HG02943 (cell line): ENCODE measurements at regions not wholly inside any gene's neighbourhood (a gene's known extent, or its start where the extent isn't known, plus 50 kb on each side); places are given as distances from the start of the nearest gene placed in this dataset.

Experiments used
- ATAC-seq: cut with Tn5 transposase; IDR thresholded peaks from one replicate; pipeline ENCODE4 v1.9.1; 2021; ENCODE audit warnings: mild to moderate bottlenecking, low read depth, moderate library complexity; ENCODE audit not compliant: unreplicated experiment

DNA sequence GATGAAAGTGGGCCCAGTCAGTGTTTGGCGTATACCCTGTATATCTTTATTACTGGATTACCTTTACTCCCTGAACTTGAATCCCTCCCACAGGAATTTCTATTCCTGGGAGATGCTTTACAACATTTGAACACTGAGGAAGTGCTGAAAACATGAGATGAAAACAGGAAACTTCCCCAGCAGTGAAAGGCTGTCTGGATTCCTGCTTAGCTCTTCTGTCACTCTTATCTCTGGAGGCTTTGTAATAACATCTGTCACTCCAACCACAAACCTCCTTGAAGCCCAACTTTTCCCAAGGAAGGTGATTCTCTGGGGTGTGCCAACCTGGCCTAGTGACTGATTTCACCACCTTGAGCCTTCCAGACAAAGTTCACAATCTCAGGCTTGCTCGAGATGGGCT is 264.5 kb upstream of the BMP2 start:
- ATAC-seq, result no peak

DNA sequence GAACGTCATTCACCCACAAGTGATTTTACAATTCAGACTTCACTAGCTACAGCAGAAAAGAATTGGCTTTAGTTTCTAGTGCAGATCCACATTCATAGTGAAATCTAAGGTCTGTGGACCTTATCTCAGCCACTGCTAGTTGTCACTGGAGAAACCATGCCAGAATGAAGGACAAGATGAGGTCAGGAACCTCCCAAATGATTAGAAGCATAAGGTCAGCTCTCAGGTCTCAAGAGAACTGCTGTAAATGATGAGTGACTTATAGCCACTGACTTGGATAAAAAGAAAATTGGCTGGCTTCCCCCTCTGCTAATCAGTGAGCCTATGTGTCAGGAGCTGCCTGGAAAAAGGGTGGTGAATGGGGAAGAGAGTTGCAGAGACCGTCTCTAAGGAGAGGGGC is 265.3 kb upstream of the BMP2 start:
- no peak for ATAC-seq

DNA sequence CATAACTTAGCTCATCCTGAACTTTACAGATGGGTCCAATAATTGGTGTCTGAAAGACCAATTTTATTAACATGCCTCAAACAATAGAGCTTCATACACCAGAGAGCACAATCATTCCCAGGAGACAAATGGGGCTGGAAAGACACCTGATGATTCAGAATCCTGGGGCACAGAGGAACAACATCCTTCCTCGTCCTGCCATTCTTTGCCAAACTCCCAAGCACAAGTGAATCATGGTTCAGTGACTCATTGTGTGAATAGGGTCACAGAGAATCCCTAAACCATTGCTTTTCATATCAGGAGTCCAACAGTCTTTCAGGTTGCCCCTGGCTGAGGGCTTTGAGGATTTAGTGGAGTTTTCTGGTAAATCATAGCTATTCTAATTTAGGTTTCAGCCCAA is 266.4 kb upstream of the BMP2 start:
- no peak for ATAC-seq

DNA sequence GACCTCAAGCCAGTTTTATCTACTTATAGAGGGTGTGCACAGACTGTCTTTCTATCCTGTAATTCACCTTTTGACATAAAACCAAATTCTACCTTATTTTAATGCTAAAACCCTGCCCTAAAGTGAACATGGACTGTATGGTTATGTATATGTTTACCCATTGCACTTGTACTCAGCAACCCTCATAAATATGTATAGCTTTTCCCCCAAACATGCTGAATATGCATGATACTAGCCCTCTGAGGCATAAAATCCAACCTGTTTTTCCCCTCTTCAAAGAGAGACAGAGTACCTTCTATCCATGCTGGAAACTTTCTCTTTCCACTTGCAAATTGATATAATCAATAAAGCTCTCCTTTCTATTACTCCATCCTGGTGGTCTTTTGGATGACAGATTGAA is 267.9 kb upstream of the BMP2 start:
- no peak for ATAC-seq

DNA sequence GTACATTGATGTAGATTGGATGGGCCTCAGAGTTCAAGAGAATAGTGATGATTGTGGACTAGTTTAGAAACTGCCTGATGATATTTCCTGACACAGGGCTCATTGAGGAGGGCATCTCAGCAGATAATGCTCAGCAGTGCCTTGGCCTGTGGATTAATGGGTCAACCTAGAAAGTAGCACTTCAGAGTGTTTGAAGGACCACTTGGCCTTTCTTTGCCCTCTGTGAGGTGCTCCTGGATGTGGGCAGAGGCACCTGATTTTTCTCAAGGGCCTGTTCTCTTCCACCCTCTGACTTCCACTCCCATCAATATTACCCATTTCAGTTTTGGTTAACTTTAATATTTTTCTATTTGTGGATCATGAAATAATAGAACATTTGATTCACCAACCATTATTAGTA is 270.6 kb upstream of the BMP2 start:
- ATAC-seq, result no peak

DNA sequence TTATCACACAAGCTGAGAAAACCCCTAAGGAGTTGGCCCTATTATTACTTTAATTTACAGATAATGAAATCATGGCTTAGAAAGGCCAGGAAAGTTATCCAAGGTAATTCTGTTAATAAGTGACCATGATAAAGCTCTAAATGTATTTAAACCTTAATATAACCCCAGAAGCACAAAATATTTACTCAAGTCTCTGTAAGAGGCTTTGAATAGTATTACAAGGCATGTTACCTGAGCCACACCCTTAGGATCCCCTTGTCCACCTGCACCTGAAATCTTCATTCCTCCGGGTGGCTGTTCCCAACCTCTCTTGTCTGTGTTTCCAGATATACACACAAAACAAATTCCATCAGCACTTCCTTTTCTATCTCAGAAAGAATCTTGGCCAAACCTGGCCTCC is 271.6 kb upstream of the BMP2 start:
- no peak for ATAC-seq

DNA sequence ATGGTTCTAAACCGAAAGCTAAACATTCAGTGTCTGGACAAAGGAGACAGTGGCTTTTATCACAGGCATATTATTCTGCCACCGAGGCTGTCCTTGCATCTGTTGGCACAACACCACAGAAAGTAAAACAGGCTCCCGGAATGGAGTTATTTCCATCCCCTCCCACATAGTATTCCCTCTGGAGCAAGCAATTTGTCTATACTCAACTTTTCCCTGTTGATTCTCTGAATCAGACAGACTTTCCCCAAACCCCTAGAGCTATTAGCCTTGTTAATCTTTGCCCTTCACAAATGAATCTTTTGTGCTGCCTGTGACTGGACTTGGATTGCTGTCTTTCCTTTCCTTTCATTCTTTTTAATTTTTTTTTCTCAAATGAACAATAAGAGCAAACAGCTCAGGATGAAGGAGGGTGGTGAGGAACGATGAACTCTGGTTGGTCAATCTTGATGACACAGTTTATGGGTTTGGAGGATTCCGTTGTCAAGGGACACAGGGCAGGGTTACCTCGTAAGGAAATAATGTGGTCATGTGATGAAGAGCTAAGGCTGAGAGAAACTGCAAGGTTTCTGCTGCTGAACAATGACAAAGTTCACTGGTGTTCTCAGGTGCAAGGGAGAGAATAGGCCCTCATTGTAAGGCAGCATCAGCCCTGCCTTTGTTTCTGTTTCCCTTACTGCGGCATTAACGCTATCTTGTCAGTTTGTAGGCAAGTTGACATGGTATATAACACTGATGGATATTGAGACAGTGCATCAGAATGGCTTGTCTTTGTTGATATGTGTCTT is 275.0 kb upstream of the BMP2 start:
- ATAC-seq, result no peak

DNA sequence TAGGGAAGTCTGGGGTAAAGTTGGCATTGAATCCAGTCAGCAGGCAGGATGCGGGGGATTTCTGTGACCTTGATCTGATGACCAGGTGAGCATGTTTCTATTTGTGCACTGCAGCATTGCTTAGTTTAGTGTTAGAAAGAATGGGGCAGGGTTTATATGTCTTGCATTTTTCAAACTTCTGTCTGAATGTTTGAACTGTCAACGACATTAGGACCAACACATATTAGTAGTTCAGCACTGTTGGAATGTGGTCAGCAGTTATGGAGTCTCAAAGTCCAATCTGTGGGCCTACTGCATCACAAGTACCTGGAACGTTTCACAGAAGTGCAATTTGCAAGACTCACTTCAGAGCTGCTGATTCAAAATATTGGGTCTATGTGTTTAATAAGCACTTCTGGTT is 276.6 kb upstream of the BMP2 start:
- no peak for ATAC-seq

DNA sequence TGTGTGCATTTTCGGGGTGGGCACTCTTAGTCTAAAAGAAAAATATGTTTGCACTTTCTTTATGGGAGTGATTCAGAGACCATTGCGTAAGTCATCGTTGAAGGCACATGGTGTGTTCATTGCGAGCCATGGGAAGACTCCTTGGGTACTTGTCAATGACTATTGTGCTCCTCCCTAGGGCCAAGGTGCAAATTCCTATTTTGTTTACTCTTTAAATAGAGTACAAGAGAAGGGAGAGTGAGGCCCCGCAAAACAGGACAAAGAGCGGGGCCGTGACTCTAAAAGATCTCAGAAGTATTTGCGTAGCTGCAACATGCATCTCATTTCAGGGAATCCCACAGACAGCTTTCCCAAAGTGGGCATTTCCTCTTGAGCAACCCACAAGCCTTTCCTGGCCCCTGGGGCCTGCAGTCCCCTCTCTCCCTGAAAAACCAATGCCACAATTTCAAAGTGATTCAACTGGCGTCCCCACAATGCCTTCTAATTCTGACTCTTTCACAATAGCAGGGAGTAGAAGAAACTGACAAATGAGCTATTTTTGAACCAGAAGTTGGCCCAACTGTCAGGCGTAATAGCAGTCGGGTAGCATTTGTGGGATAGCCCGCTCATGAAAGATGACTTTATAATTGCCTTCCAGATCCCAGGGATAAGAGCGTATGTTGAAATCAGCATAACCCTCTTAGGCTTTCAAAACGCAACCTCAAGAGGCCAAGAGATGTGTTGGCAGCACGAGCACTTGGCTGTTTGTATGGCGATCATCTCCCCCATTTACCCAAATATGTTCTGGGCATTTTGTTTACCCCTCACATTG is 277.9 kb upstream of the BMP2 start:
- no peak for ATAC-seq

DNA sequence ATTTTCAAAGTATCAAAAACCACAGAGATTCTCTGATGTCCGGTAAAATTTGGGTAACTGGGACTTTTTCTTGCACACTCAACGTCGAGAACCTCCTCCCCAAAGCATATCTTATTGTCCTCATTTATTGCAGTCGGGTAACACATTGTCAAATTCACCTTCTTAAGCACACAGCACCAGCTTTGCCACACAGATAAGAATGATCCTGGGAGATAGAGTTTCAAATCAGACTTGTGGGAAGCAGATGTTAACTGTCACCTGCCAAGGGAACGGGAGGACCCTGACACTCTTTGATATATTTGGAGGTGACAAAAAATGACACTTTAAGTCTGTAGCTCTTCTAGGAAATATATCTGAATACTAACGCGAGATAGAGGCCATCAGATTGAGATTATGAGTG is 282.1 kb upstream of the BMP2 start:
- no peak for ATAC-seq

DNA sequence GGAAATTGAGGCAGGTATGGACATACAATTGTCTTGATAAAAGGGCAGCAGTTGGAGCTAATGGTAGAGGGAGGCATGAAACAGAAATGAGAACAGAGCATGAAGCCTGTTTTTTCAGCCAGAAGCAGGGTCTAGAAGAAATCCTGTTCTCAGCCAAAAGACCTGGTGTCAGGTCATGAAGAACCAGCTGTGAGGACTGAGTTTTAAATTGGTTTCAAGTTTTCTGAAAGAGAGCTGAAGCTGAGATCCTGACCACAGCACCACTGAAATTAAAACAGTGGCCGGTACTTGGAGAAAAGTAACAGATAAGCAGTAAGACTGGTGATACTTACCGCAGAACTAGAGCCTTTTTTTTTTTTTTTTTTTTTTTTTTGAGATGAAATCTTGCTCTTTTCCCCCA is 283.8 kb upstream of the BMP2 start:
- no peak for ATAC-seq

DNA sequence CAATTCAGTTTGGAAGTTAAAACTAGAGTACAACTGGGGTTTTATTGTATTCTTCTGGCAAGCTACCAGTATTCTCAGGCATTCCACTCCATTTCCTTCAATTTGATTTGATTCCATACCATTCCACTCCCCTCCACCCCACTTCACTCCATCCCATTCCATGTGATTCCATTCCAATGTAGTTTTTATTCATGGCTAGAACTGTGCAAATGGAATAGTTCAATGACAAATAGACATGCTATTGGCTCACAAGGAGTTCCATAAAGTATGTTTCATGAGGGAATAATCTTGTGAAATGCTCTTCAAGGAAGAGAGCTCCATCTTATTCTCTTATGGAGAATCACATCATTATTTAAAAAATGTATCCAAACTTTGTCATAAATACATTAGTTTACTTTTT is 285.0 kb upstream of the BMP2 start:
- ATAC-seq, result no peak

DNA sequence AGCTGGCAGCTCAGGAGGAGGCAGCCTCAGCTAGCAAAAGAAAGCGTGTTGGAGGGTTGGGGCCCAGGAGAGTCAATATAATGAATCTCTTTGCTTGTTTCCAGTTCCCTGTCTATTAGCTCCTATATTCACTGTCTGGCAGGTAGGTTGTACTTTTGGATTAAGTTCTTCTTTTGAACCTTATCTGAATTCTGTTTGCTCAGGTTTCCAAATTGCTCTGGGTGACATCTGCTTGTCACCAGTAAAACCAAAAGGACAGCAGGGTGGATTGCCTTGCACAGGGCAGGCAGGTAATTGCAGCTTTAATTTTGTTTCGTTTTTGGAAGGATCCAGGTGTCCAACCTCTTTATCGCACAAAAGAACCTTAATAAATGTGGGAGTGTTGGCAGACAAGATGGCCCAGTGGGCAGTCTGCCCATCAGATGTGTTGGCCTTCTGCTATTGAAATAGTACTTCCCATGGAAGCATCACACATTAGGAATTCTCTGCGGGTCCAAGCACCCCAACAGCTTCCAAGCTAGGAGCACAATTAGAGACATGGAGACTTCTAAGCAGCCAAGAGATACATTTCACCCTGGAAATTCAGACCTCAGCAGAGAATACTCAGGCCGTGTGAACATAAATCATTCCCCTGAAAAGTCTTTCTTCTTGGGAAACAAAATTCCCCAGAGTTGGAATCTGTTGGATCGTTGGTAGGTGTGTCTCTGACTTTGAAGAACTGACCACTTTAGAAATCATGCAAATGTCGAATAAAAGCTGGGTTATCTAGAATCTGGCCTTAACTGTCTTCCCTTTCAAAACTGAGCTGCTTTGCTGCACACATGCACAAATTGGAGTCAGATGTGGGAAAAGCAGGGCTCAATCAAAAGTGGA is 286.9 kb upstream of the BMP2 start:
- no peak for ATAC-seq

DNA sequence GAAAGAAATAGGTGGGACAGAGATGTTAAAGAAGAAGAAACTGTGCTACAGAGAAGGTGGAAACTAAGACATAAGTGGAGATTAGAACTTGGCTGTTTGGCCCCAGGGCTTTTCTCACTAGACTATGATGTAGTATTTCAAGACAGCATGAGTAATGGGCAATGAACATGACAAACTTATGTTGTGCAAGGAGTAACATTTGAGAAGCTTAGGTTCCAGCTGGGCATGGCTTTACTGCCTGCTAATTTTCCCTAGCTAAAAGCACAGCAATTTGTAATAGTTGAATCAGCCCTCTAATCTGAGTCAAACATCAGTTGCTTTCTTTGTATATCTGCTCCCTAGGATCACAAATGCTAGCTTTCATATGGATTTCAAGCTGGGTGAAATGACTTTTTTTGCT is 294.3 kb upstream of the BMP2 start:
- ATAC-seq, result no peak

DNA sequence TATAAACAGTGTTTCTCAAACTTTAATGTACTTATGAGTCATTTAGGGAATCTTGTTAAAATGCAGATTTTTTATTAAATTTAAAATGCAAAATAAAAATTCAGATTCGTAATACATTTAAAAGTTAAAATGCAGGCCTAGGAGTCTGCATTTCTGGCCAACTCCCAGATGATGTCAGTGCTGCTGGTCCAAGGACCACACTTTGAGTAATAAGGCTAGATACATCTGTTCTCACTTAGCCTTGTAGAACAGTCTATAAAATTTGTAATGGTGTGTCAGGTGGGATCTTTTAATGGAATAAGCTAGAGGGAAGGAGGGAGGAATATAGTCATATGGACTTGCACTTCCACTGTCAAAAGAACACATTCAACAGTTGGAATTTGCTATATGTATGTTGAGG is 295.6 kb upstream of the BMP2 start:
- ATAC-seq, result no peak

DNA sequence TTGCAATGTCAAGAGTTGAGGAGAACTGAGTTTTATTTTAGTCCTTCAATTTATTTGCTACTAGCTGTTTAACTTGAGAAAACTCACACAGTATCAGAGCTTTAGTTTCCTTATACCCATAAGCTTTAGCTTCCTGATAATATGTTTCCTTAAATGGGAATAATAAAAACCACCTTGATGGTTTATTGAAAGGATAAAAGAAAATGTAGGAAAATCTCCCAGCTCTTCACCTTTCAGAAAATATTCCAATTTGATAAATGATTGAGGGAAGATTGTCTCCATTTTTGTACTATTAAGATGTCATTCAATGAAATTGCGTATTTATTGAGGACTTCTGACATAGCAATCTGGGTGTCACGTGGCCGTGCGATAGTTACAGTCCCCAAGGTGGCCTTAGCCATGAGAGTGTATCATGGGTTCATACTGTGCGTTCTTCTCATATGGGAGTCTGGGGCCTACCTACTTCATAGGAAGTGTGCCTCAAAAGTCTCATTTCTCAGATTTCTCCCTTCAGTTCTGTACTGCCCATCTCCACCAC is 296.3 kb upstream of the BMP2 start:
- no peak for ATAC-seq

DNA sequence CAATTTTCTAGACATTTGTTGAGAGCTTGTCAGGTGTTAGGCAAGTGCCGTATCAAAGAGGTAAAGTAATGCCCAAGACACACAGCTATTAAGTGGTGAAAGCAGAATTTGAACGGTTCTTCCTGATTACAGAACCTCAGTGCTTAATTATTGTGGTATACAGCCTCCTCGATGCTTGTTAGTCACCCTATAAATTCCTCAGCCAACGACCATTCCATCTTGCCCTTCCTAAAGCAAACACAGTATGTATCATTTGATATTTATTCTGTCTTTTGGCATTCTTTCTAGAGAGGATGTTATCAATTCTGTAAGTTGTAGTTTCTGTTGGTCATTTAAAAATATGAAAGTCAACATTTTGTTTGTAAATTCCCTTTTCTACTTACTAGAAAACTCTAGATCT is 297.8 kb upstream of the BMP2 start:
- ATAC-seq, result no peak

DNA sequence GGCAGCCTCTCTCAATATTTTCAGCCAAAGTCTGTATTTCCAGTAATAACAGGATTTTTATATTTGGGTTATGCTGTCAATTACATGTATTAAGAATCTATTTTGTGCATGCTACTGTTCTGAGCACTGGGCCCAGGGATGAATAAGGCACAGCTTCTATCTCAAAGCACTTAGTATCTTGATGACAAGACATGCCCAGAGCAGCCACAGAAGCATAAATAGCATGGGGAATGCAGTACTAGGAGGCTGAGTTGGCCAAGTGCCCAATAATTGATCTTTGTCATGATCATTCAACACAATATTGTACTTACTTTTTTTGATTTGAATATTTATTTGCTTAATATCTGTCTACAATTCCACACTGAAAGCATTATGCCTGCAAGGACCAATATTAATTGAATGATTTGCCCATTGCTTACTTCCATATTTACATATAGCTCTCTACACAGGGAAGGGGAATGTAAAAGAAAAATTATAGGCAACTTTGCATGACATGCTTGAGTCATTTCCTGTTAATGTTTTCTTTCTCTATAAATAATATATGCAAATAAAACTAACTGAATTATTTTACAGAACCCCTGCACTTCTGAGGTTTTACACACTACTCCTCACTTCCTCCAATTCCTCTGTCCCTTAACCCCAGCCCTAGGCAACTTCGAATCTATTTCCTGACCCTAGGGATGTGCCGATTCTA is 298.9 kb upstream of the BMP2 start:
- ATAC-seq, result no peak

DNA sequence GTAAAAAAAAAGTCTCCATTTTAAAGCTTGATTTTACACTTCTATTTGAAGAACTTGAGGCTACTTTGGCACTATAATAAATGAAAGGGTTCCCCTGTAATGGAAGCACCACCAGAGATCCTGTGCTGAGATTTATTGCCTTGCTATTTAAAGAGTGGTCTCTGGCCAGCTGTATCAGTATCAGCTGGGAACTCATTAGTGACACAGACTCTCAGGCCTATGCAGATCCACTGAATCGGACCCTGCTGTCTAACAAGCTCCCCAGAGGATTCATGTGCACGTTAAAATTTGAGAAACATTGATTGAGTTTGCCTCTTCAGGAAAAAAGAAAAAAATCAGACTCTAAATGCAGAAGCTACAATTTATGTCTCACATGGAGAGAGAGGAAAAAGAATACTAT is 299.9 kb upstream of the BMP2 start:
- ATAC-seq, result no peak

DNA sequence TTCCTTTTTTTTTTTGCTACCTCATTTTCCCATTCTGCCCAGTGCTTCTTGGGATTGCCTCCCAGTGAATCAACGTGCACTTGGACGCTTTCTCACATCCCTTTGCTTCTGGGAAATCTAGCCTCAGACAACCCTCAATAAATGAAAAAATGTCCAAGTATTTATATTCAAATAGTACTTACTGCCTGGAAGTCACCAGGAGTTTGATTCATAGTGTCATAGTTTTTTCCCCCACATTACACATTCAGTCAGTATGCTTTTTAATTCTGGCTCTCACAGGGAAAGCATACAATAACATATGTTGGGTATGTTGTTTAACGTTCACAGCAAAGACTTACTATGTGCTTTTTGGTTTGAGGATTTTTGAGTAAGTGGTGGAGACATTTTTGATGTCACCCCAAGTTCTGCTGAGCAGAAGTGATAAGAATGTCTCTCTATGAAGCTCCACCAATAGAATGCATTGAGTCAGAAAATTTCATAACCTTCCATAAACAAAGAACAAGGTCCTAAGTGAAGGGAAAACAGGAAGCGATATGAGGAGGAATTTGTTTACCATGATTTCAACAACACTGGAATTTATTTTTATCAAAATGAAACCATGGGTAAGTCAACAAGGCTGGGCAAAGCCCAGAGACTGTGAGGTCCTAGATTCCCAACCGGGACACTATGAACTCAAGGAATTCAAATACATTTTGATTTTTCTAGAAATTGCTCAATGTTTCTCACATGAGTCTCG is 301.2 kb upstream of the BMP2 start:
- no peak for ATAC-seq
